Astrocyte (in vitro differentiated cells and primary cell): ENCODE measurements at regions not wholly inside any gene's neighbourhood (a gene's known extent, or its start where the extent isn't known, plus 50 kb on each side); places are given as distances from the start of the nearest gene placed in this dataset.

ENCODE experiments used
- DNase-seq: peaks from one replicate; pipeline ENCODE4 v3.0.0-alpha.2; 2010; ENCODE audit warnings: low read depth
- FAIRE-seq: peaks from 2 replicates; lab custom pipeline; 2011; peaks lifted over from hg19 to GRCh38; lab: Jason Lieb, UNC
- H2AFZ ChIP-seq: 2 replicates; pipeline ENCODE4 v1.6.0; 2012; ENCODE audit warnings: low read depth, low read length, inconsistent platforms
- H3K27ac ChIP-seq: 2 replicates; pipeline ENCODE4 v1.5.1; 2011; ENCODE audit warnings: low read depth, low read length, inconsistent platforms
- H3K27me3 ChIP-seq: 2 replicates; pipeline ENCODE4 v1.6.0; 2011; ENCODE audit warnings: low read length, inconsistent platforms; ENCODE audit not compliant: insufficient read depth
- H3K36me3 ChIP-seq: 2 replicates; pipeline ENCODE4 v1.5.1; 2011; ENCODE audit warnings: low read length, inconsistent platforms; ENCODE audit not compliant: insufficient read depth
- H3K4me1 ChIP-seq: 2 replicates; pipeline ENCODE4 v1.5.1; 2011; ENCODE audit warnings: low read length, inconsistent platforms; ENCODE audit not compliant: insufficient read depth
- H3K4me2 ChIP-seq: 2 replicates; pipeline ENCODE4 v1.6.0; 2012; ENCODE audit warnings: low read length, inconsistent platforms
- H3K4me3 ChIP-seq: 2 replicates; pipeline ENCODE4 v1.5.1; 2011; ENCODE audit warnings: low read depth, mild to moderate bottlenecking, low read length, inconsistent platforms; ENCODE audit not compliant: insufficient read depth
- H3K79me2 ChIP-seq: 2 replicates; pipeline ENCODE4 v1.6.0; 2012; ENCODE audit warnings: mild to moderate bottlenecking, low read length, inconsistent platforms; ENCODE audit not compliant: insufficient read depth
- H3K9ac ChIP-seq: 2 replicates; pipeline ENCODE4 v1.6.0; 2012; ENCODE audit warnings: mild to moderate bottlenecking, low read length, inconsistent platforms
- H3K9me3 ChIP-seq: 2 replicates; pipeline ENCODE4 v1.5.1; 2012; ENCODE audit warnings: low read depth, mild to moderate bottlenecking, low read length, inconsistent platforms; ENCODE audit not compliant: insufficient read depth
- H4K20me1 ChIP-seq: 2 replicates; pipeline ENCODE4 v1.6.0; 2012; ENCODE audit warnings: low read length, inconsistent platforms; ENCODE audit not compliant: insufficient read depth
- H3K27ac Mint-ChIP-seq: one replicate; pipeline ENCODE4 v1.8.0; 2021; ENCODE audit warnings: mild to moderate bottlenecking, mixed read lengths; ENCODE audit not compliant: unreplicated experiment
- H3K27me3 Mint-ChIP-seq: one replicate; pipeline ENCODE4 v1.8.0; 2021; ENCODE audit warnings: low read depth, mixed read lengths; ENCODE audit not compliant: unreplicated experiment
- H3K36me3 Mint-ChIP-seq: one replicate; pipeline ENCODE4 v1.8.0; 2021; ENCODE audit warnings: low read depth, mixed read lengths; ENCODE audit not compliant: unreplicated experiment
- H3K4me1 Mint-ChIP-seq: one replicate; pipeline ENCODE4 v1.8.0; 2021; ENCODE audit warnings: low read depth, mixed read lengths; ENCODE audit not compliant: unreplicated experiment
- H3K4me3 Mint-ChIP-seq: one replicate; pipeline ENCODE4 v1.8.0; 2021; ENCODE audit warnings: mild to moderate bottlenecking, moderate library complexity, mixed read lengths; ENCODE audit not compliant: unreplicated experiment
- H3K9me3 Mint-ChIP-seq: one replicate; pipeline ENCODE4 v1.8.0; 2021; ENCODE audit warnings: mild to moderate bottlenecking, mixed read lengths; ENCODE audit not compliant: unreplicated experiment
- CTCF ChIP-seq: IDR thresholded peaks from 2 replicates; pipeline ENCODE4 v1.5.1; 2011; ENCODE audit warnings: low read depth, mild to moderate bottlenecking, inconsistent platforms, low read length, moderate library complexity; ENCODE audit not compliant: insufficient read depth
- EZH2 ChIP-seq: IDR thresholded peaks from 2 replicates; pipeline ENCODE4 v1.6.1; 2012; ENCODE audit warnings: mild to moderate bottlenecking, low read length, inconsistent platforms; ENCODE audit not compliant: insufficient read depth

DNA sequence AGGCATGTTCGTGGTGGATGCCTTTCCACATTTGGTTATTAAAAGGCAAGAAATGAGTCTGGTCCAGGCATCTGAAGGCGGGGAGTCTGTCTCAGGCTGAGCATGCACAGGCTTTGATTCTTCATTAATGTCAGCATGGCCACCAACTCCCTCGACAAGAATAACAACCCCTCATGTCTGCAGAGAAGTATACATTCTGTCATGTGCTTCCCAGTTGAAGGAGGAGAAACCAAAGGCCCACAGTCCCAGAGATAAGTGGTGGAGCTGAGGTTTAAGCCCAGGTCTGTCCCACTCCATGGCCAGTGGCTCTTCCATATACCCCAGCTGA lies 61.6 kb upstream of the LAPTM5 start:
- H3K9me3 ChIP-seq = no peaks in the 10 kb centered on the region
- no peak overlapping the region for H3K4me2 ChIP-seq
- H3K79me2 ChIP-seq = no peaks in the 10 kb centered on the region
- H3K9ac ChIP-seq = no peak overlapping the region
- H4K20me1 ChIP-seq = no peaks in the 10 kb centered on the region
- no peak for FAIRE-seq
- H3K4me3 ChIP-seq = no peak overlapping the region
- H2AFZ ChIP-seq = no peak overlapping the region
- TF ChIP-seq EZH2 (no peak), CTCF (no peak)
- H3K27me3 ChIP-seq = no peaks in the 10 kb centered on the region
- no peak for DNase-seq
- Mint-ChIP-seq H3K27ac (no peak overlapping the region), H3K27me3 (no peaks in the 10 kb centered on the region), H3K36me3 (no peaks in the 10 kb centered on the region), H3K4me1 (peaks cover 56% of the 10 kb centered on the region), H3K4me3 (no peak overlapping the region), H3K9me3 (no peaks in the 10 kb centered on the region)
- H3K4me1 ChIP-seq = peaks cover 35% of the 10 kb centered on the region
- H3K36me3 ChIP-seq = no peaks in the 10 kb centered on the region
- H3K27ac ChIP-seq = no peak overlapping the region

GRCh38 chr1:30818568-30819243 lies 61.1 kb upstream of the LAPTM5 start:
- DNase-seq (peak; percentile 62), FAIRE-seq (no peak)
- no peak overlapping the region for H3K4me3 ChIP-seq
- no peaks in the 10 kb centered on the region for H3K9me3 Mint-ChIP-seq
- no peak overlapping the region for H2AFZ ChIP-seq
- H3K27ac ChIP-seq = no peak overlapping the region
- H3K79me2 ChIP-seq = no peaks in the 10 kb centered on the region
- no peaks in the 10 kb centered on the region for H4K20me1 ChIP-seq
- H3K4me1 Mint-ChIP-seq = peaks cover 54% of the 10 kb centered on the region
- H3K27me3 Mint-ChIP-seq = no peaks in the 10 kb centered on the region
- no peak for TF ChIP-seq EZH2
- no peak for TF ChIP-seq CTCF
- H3K4me3 Mint-ChIP-seq = peak overlapping the region; percentile 61
- H3K36me3 Mint-ChIP-seq = no peaks in the 10 kb centered on the region
- no peak overlapping the region for H3K9ac ChIP-seq
- H3K27me3 ChIP-seq = no peaks in the 10 kb centered on the region
- peak overlapping the region; percentile 68 for H3K27ac Mint-ChIP-seq
- H3K4me1 ChIP-seq = peaks cover 33% of the 10 kb centered on the region
- H3K36me3 ChIP-seq = no peaks in the 10 kb centered on the region
- H3K9me3 ChIP-seq = no peaks in the 10 kb centered on the region
- no peak overlapping the region for H3K4me2 ChIP-seq

DNA sequence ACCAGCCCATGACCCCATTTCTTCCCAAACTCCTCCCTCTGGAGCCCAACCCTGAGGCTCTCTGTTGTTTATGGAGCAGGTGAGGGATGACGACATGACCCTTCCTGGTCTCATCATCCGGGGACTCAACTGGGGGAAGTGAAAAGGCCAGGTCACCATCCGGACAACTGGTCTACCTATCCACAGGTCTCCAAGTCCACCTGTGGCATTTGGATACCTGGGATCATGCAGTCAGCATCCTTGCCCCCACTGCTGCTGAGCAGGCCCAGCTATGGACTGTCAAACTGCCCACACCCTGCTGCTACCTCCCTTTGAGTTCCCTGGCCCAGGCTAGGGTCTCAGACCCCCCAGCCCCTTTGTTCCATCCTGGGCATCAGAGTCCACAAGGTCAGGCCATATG lies 60.0 kb upstream of the LAPTM5 start:
- Mint-ChIP-seq H3K36me3 (no peaks in the 10 kb centered on the region), H3K27ac (no peak overlapping the region), H3K4me1 (peaks cover 45% of the 10 kb centered on the region), H3K4me3 (no peak overlapping the region), H3K27me3 (no peaks in the 10 kb centered on the region), H3K9me3 (no peaks in the 10 kb centered on the region)
- Histone ChIP-seq H3K36me3 (no peaks in the 10 kb centered on the region), H3K27ac (no peak overlapping the region), H3K4me1 (peaks cover 27% of the 10 kb centered on the region), H3K9me3 (no peaks in the 10 kb centered on the region), H4K20me1 (no peaks in the 10 kb centered on the region), H3K79me2 (no peaks in the 10 kb centered on the region), H3K27me3 (no peaks in the 10 kb centered on the region), H3K9ac (no peak overlapping the region), H2AFZ (no peak overlapping the region), H3K4me2 (no peak overlapping the region), H3K4me3 (no peak overlapping the region)
- no peak for DNase-seq
- FAIRE-seq = no peak
- TF ChIP-seq CTCF = no peak
- no peak for TF ChIP-seq EZH2
